ENCODE measurements at regions not wholly inside any gene's neighbourhood (a gene's known extent, or its start where the extent isn't known, plus 50 kb on each side); places are given as distances from the start of the nearest gene placed in this dataset.

DNA sequence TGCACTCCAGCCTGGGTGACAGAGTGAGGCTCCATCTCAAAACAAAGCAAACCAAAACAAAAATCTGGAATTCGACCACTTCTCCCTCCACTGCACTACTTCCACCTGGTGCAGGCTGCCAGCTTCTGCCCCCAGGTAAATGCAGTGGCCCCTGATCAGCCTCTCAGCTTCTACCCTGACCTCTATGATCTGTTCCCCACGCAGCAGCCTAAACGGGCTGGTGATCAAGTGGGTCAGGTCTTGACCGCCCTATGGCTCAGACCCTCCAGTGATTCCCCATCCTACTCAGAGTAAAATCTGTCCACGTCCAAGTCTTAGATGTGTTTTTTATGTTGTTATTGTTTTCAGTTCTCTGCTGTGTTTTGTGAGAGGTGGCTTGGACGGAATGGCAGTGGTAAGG, 163.9 kb downstream of the KCTD15 start:
- H3K9me3 ChIP-seq (ENCODE audit: control insufficient read depth in 2 of 2, low read length in 2 of 2) = no peaks in the 10 kb centered on the region
- H3K4me1 ChIP-seq (ENCODE audit: control insufficient read depth in 2 of 2, insufficient read depth in 2 of 2, low read length in 2 of 2) = no peaks in the 10 kb centered on the region

DNA sequence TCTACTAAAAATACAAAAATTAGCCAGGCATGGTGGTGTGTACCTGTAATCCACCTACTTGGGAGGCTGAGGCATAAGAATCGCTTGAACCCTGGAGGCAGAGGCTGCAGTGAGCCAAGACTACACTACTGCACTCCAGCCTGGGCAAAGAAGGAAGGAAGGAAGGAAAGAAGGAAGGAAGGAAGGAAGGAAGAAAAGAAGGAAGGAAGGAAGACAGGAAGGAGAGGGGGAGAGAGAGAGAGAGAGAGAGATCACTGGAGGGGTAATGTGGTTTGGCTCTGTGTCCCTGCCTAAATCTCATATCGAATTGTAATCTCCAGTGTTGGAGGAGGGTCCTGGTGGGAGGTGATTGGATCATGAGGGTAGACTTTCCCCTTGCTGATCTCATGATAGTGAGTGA, 165.5 kb downstream of the KCTD15 start:
- H3K27ac ChIP-seq (ENCODE audit: low read depth in 2 of 2, low read length in 2 of 2) = no peak overlapping the region
- H3K9me3 ChIP-seq (ENCODE audit: control insufficient read depth in 2 of 2, low read length in 2 of 2) = no peaks in the 10 kb centered on the region
- H3K27me3 ChIP-seq (ENCODE audit: control insufficient read depth in 2 of 2, insufficient read depth in 2 of 2, low read length in 2 of 2) = no peaks in the 10 kb centered on the region
- no peaks in the 10 kb centered on the region for H3K4me1 ChIP-seq (ENCODE audit: control insufficient read depth in 2 of 2, insufficient read depth in 2 of 2, low read length in 2 of 2)
- no peak overlapping the region for H3K9ac ChIP-seq (ENCODE audit: low read depth in 1 of 2, low read length in 2 of 2)
- H3K4me3 ChIP-seq (ENCODE audit: low read length in 2 of 2) = no peak overlapping the region
- H3K36me3 ChIP-seq (ENCODE audit: control insufficient read depth in 2 of 2, insufficient read depth in 2 of 2, low read length in 2 of 2) = no peaks in the 10 kb centered on the region

More for the DNA sequence above, 163.9 kb downstream of the KCTD15 start:
- Histone ChIP-seq H3K9ac (ENCODE audit: low read depth in 1 of 2, low read length in 2 of 2) (no peak overlapping the region), H3K4me3 (ENCODE audit: low read length in 2 of 2) (no peak overlapping the region), H3K27ac (ENCODE audit: low read depth in 2 of 2, low read length in 2 of 2) (no peak overlapping the region), H3K36me3 (ENCODE audit: control insufficient read depth in 2 of 2, insufficient read depth in 2 of 2, low read length in 2 of 2) (no peaks in the 10 kb centered on the region), H3K27me3 (ENCODE audit: control insufficient read depth in 2 of 2, insufficient read depth in 2 of 2, low read length in 2 of 2) (no peaks in the 10 kb centered on the region)

DNA sequence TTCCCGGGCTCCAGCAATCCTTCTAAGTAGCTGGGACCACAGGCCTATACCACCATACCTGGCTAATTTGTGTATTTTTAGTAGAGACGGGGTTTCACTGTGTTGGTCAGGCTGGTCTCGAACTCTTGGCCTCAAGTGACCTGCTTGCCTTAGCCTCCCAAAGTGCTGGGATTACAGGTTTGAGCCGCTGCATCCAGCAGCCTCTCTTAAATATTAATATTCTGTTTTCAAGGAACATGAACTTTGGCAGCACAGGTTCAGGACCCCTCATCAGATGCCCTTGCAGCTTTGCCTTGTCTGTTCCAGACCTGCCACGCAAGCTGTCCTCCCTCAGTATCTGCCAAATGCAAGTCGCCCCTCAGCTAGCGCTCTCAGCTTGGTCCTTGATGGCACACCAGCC, 166.8 kb downstream of the KCTD15 start:
- no peak overlapping the region for H3K27ac ChIP-seq (ENCODE audit: low read depth in 2 of 2, low read length in 2 of 2)
- H3K36me3 ChIP-seq (ENCODE audit: control insufficient read depth in 2 of 2, insufficient read depth in 2 of 2, low read length in 2 of 2) = no peaks in the 10 kb centered on the region
- no peak overlapping the region for H3K9ac ChIP-seq (ENCODE audit: low read depth in 1 of 2, low read length in 2 of 2)
- no peaks in the 10 kb centered on the region for H3K9me3 ChIP-seq (ENCODE audit: control insufficient read depth in 2 of 2, low read length in 2 of 2)
- no peak overlapping the region for H3K4me3 ChIP-seq (ENCODE audit: low read length in 2 of 2)
- H3K27me3 ChIP-seq (ENCODE audit: control insufficient read depth in 2 of 2, insufficient read depth in 2 of 2, low read length in 2 of 2) = no peaks in the 10 kb centered on the region
- H3K4me1 ChIP-seq (ENCODE audit: control insufficient read depth in 2 of 2, insufficient read depth in 2 of 2, low read length in 2 of 2) = no peaks in the 10 kb centered on the region

DNA sequence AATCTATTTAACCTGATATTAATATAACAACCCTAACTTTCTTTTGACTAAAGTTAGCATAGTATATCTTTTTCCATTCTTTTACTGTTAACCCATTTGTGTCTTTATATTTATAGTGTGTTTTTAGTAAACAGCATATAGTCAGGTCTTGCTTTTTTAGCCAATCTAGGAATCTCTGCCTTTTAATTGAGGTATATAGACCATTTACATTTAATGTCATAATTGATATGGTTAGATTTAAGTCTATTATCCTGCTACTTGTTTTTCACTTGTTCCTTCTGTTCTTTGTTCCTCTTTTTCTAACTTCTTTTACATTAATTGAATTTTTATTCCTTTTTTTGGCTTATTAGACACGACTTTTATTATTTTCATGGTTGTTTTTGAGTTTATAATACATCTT, 174.4 kb downstream of the KCTD15 start:
- Histone ChIP-seq H3K27me3 (ENCODE audit: control insufficient read depth in 2 of 2, insufficient read depth in 2 of 2, low read length in 2 of 2) (peaks cover 0 to 3% of the 10 kb centered on the region in 2 donors), H3K27ac (ENCODE audit: low read depth in 2 of 2, low read length in 2 of 2) (no peak overlapping the region), H3K4me1 (ENCODE audit: control insufficient read depth in 2 of 2, insufficient read depth in 2 of 2, low read length in 2 of 2) (no peaks in the 10 kb centered on the region), H3K4me3 (ENCODE audit: low read length in 2 of 2) (no peak overlapping the region), H3K9me3 (ENCODE audit: control insufficient read depth in 2 of 2, low read length in 2 of 2) (no peaks in the 10 kb centered on the region), H3K36me3 (ENCODE audit: control insufficient read depth in 2 of 2, insufficient read depth in 2 of 2, low read length in 2 of 2) (no peaks in the 10 kb centered on the region), H3K9ac (ENCODE audit: low read depth in 1 of 2, low read length in 2 of 2) (no peak overlapping the region)

DNA sequence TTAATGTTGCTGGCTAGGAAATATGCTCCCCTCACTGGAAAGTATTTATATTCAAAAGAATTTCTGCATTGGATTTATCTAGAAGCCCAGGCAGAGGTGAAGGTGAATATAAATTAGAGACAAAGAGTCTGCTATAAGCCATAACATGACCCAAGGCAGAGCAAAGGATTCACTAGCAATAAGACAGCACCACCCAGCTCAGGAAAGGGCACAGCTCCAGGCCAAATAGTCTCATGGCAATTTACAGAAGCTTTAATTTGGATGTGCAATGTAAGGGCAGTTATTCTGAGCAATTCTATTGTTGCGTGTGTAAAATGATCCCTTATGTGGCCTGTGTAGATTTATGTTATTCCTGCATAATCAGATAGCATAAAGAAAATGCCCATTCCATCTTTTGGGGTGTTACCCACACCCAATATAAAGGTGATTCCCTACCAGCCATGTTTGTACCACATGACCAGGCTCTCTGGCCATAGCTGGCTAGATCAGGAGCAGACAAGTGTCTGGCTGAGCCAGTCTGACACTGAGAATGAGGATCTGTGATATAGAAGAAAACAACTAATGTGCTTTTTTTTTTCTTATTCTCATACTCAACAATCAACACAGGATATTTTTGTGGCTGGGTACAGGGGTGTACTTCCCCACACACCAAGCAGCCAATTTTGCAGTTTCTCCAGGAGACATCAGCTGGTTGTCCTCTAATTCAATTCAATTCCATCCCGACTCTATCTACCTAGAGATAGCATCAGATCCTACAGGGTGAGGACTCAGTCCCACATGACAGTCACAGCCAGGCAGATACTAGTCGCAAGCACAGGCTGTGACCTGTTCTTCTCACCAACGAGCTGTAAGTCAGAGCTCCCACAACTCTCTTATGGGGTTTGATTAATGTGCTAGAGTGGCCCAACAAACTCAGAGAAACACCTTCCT, 181.4 kb downstream of the KCTD15 start:
- Histone ChIP-seq H3K9me3 (ENCODE audit: control insufficient read depth in 2 of 2, low read length in 2 of 2) (no peaks in the 10 kb centered on the region), H3K36me3 (ENCODE audit: control insufficient read depth in 2 of 2, insufficient read depth in 2 of 2, low read length in 2 of 2) (no peaks in the 10 kb centered on the region), H3K27me3 (ENCODE audit: control insufficient read depth in 2 of 2, insufficient read depth in 2 of 2, low read length in 2 of 2) (peaks cover 0 to 7% of the 10 kb centered on the region in 2 donors), H3K4me3 (ENCODE audit: low read length in 2 of 2) (no peak overlapping the region), H3K9ac (ENCODE audit: low read depth in 1 of 2, low read length in 2 of 2) (no peak overlapping the region), H3K27ac (ENCODE audit: low read depth in 2 of 2, low read length in 2 of 2) (no peak overlapping the region), H3K4me1 (ENCODE audit: control insufficient read depth in 2 of 2, insufficient read depth in 2 of 2, low read length in 2 of 2) (no peaks in the 10 kb centered on the region)

DNA sequence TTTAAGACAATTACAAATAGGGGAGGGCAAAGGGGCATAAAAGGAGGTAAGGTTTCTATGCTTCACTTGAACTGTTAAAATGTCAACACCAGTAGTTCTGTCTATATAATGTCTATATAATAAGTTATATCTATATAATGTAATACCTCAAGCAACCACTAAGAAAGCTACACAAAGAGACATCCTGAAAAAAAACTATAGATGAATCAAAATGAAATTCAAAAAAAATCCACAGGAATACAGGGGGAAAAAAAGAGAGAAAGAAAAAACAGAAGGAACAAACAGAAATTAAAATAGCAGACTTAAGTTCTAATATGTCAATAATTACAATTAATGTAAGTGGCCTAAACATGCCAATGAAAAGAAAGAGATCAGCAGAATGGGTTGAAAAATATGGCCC, 186.0 kb downstream of the KCTD15 start:
- H3K27ac ChIP-seq (ENCODE audit: low read depth in 2 of 2, low read length in 2 of 2) = no peak overlapping the region
- peaks cover 0 to 2% of the 10 kb centered on the region in 2 donors for H3K9me3 ChIP-seq (ENCODE audit: control insufficient read depth in 2 of 2, low read length in 2 of 2)
- no peaks in the 10 kb centered on the region for H3K4me1 ChIP-seq (ENCODE audit: control insufficient read depth in 2 of 2, insufficient read depth in 2 of 2, low read length in 2 of 2)
- H3K36me3 ChIP-seq (ENCODE audit: control insufficient read depth in 2 of 2, insufficient read depth in 2 of 2, low read length in 2 of 2) = no peaks in the 10 kb centered on the region
- no peak overlapping the region for H3K4me3 ChIP-seq (ENCODE audit: low read length in 2 of 2)
- peaks cover 2 to 4% of the 10 kb centered on the region in 2 donors for H3K27me3 ChIP-seq (ENCODE audit: control insufficient read depth in 2 of 2, insufficient read depth in 2 of 2, low read length in 2 of 2)
- no peak overlapping the region for H3K9ac ChIP-seq (ENCODE audit: low read depth in 1 of 2, low read length in 2 of 2)

DNA sequence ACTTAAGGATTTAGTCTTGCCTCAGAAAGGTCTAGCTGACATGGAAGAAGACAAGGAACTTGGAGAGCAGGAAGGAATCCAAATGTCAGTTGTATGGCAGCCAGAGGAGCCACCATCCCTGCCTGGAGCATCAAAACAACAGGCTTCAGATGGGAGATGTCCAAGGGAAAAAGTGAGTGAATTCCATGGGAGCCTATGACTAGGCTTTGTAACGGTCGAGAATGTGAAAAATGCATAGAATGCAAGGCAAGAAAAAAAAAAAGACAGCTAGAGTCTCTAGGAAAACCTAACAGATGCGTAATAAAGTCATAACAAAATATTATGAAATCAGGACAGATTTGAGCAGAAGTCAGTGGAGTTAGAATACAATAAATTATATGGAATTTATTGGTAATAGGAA, 183.7 kb upstream of the LSM14A start:
- Histone ChIP-seq H3K27ac (ENCODE audit: low read depth in 2 of 2, low read length in 2 of 2) (no peak overlapping the region), H3K27me3 (ENCODE audit: control insufficient read depth in 2 of 2, insufficient read depth in 2 of 2, low read length in 2 of 2) (peaks cover 0 to 2% of the 10 kb centered on the region in 2 donors), H3K9me3 (ENCODE audit: control insufficient read depth in 2 of 2, low read length in 2 of 2) (peaks cover 2 to 3% of the 10 kb centered on the region in 2 donors), H3K4me3 (ENCODE audit: low read length in 2 of 2) (no peak overlapping the region), H3K9ac (ENCODE audit: low read depth in 1 of 2, low read length in 2 of 2) (no peak overlapping the region), H3K36me3 (ENCODE audit: control insufficient read depth in 2 of 2, insufficient read depth in 2 of 2, low read length in 2 of 2) (no peaks in the 10 kb centered on the region), H3K4me1 (ENCODE audit: control insufficient read depth in 2 of 2, insufficient read depth in 2 of 2, low read length in 2 of 2) (no peaks in the 10 kb centered on the region)

DNA sequence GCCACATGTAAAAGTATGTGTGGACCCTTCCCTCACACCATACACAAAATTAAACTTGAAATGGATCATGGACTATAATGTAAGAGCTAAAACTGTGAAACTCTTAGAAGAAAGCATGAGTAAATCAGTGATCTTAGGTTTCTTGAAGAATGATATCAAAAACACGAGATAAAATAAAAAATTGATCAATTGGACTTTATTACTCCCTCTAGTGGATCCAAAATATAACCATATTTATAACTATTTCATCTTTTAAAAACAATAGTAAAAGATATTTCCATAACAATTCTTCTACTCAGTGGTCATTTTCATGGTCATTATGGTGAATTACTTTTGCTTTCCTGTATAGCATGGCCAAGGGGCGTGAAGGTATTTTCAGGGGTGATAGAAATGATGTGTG, 174.6 kb upstream of the LSM14A start:
- H3K27me3 ChIP-seq (ENCODE audit: control insufficient read depth in 2 of 2, insufficient read depth in 2 of 2, low read length in 2 of 2) = no peaks in the 10 kb centered on the region
- no peak overlapping the region for H3K4me3 ChIP-seq (ENCODE audit: low read length in 2 of 2)
- H3K9me3 ChIP-seq (ENCODE audit: control insufficient read depth in 2 of 2, low read length in 2 of 2) = no peaks in the 10 kb centered on the region
- H3K36me3 ChIP-seq (ENCODE audit: control insufficient read depth in 2 of 2, insufficient read depth in 2 of 2, low read length in 2 of 2) = no peaks in the 10 kb centered on the region
- H3K27ac ChIP-seq (ENCODE audit: low read depth in 2 of 2, low read length in 2 of 2) = no peak overlapping the region
- H3K4me1 ChIP-seq (ENCODE audit: control insufficient read depth in 2 of 2, insufficient read depth in 2 of 2, low read length in 2 of 2) = no peaks in the 10 kb centered on the region
- H3K9ac ChIP-seq (ENCODE audit: low read depth in 1 of 2, low read length in 2 of 2) = no peak overlapping the region

GRCh38 chr19:33998302-33998701, 174.0 kb upstream of the LSM14A start:
- no peak overlapping the region for H3K27ac ChIP-seq (ENCODE audit: low read depth in 2 of 2, low read length in 2 of 2)
- no peak overlapping the region for H3K4me3 ChIP-seq (ENCODE audit: low read length in 2 of 2)
- no peaks in the 10 kb centered on the region for H3K9me3 ChIP-seq (ENCODE audit: control insufficient read depth in 2 of 2, low read length in 2 of 2)
- no peaks in the 10 kb centered on the region for H3K36me3 ChIP-seq (ENCODE audit: control insufficient read depth in 2 of 2, insufficient read depth in 2 of 2, low read length in 2 of 2)
- H3K9ac ChIP-seq (ENCODE audit: low read depth in 1 of 2, low read length in 2 of 2) = no peak overlapping the region
- H3K27me3 ChIP-seq (ENCODE audit: control insufficient read depth in 2 of 2, insufficient read depth in 2 of 2, low read length in 2 of 2) = no peaks in the 10 kb centered on the region
- no peaks in the 10 kb centered on the region for H3K4me1 ChIP-seq (ENCODE audit: control insufficient read depth in 2 of 2, insufficient read depth in 2 of 2, low read length in 2 of 2)

DNA sequence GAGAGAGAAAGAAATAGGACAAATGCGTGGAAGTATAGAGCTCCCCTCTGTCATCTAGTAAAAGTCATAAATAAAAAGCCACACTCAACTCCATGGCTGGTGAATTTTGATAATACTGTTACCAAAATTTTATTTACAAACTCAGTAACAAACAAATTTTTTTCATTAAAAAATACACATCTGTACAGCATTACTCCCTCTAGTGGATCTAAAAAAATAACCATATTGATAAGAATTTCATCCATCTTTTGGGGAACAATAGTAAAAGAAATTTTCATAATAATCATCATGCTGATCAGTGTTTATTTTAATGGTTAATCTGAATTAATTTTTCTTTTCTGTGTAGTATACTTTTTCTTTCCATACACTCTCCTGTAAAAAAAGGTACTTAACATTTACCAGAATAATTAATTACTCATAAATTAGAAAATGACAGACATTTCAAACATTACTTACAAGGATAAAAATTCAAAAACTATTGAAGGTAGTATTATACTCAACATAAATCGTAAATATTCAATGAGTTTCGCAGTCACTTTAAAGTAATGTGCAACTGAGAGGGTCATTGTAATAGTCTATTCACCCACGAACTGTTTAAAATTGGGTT, 173.5 kb upstream of the LSM14A start:
- no peaks in the 10 kb centered on the region for H3K4me1 ChIP-seq (ENCODE audit: control insufficient read depth in 2 of 2, insufficient read depth in 2 of 2, low read length in 2 of 2)
- H3K4me3 ChIP-seq (ENCODE audit: low read length in 2 of 2) = no peak overlapping the region
- no peak overlapping the region for H3K27ac ChIP-seq (ENCODE audit: low read depth in 2 of 2, low read length in 2 of 2)
- H3K9me3 ChIP-seq (ENCODE audit: control insufficient read depth in 2 of 2, low read length in 2 of 2) = no peaks in the 10 kb centered on the region
- H3K27me3 ChIP-seq (ENCODE audit: control insufficient read depth in 2 of 2, insufficient read depth in 2 of 2, low read length in 2 of 2) = peaks cover 2% of the 10 kb centered on the region in 2 donors
- H3K36me3 ChIP-seq (ENCODE audit: control insufficient read depth in 2 of 2, insufficient read depth in 2 of 2, low read length in 2 of 2) = no peaks in the 10 kb centered on the region
- no peak overlapping the region for H3K9ac ChIP-seq (ENCODE audit: low read depth in 1 of 2, low read length in 2 of 2)
